Activated CD8-positive, alpha-beta memory T cell treated with anti-CD3 and anti-CD28 coated beads for 36 hours (primary cell): ENCODE measurements at regions not wholly inside any gene's neighbourhood (a gene's known extent, or its start where the extent isn't known, plus 50 kb on each side); places are given as distances from the start of the nearest gene placed in this dataset.

Source experiments
- CTCF ChIA-PET: fragments of 350-600 bp; sonication (Branson Sonifier 250); formaldehyde crosslinking; loops from one replicate; lab custom pipeline; 2021; ENCODE audit warnings: antibody characterized with exemption; lab: Charles Lee
- POLR2A ChIA-PET: fragments of 350-600 bp; sonication (Branson Sonifier 250); formaldehyde crosslinking; loops from one replicate; lab custom pipeline; 2021; ENCODE audit warnings: antibody characterized with exemption; lab: Charles Lee

GRCh38 chr2:128444816-128445522 lies 126.3 kb upstream of the HS6ST1 start:
- ChIA-PET POLR2A (no interaction called here), CTCF (no interaction called here)

GRCh38 chr2:128445523-128445900 lies 126.8 kb upstream of the HS6ST1 start:
- ChIA-PET POLR2A (no interaction called here), CTCF (interaction anchor here (0.6 kb wide), 1 partner anchor 339 kb away, joined by 3 read pairs; no protein-coding TSS in a partner anchor)

- CTCF ChIA-PET, result interaction anchor here (0.6 kb wide), 1 partner anchor 339 kb away, joined by 3 read pairs; no protein-coding TSS in a partner anchor
- POLR2A ChIA-PET, result no interaction called here
Observed at GRCh38 chr2:128446049-128446873, 127.6 kb upstream of the HS6ST1 start.

GRCh38 chr2:128446874-128447537 lies 128.3 kb upstream of the HS6ST1 start:
- CTCF ChIA-PET, result no interaction called here
- POLR2A ChIA-PET, result no interaction called here

- ChIA-PET POLR2A (no interaction called here), CTCF (no interaction called here)
Observed at GRCh38 chr2:128447538-128447995, 128.9 kb upstream of the HS6ST1 start.

GRCh38 chr2:128448331-128449225 lies 129.9 kb upstream of the HS6ST1 start:
- ChIA-PET POLR2A (no interaction called here), CTCF (no interaction called here)

- ChIA-PET CTCF (no interaction called here), POLR2A (no interaction called here)
Observed at GRCh38 chr2:128449226-128450061, 130.8 kb upstream of the HS6ST1 start.

- POLR2A ChIA-PET, result no interaction called here
- CTCF ChIA-PET, result no interaction called here
Observed at GRCh38 chr2:128450211-128451024, 131.8 kb upstream of the HS6ST1 start.

- ChIA-PET CTCF (no interaction called here), POLR2A (no interaction called here)
Observed at GRCh38 chr2:128451084-128452023, 132.7 kb upstream of the HS6ST1 start.

GRCh38 chr2:128452024-128452411 lies 133.3 kb upstream of the HS6ST1 start:
- CTCF ChIA-PET, result no interaction called here
- POLR2A ChIA-PET, result no interaction called here

GRCh38 chr2:128452536-128453530 lies 134.2 kb upstream of the HS6ST1 start:
- CTCF ChIA-PET, result no interaction called here
- POLR2A ChIA-PET, result no interaction called here

GRCh38 chr2:128454980-128455720 lies 136.5 kb upstream of the HS6ST1 start:
- CTCF ChIA-PET, result interaction anchor here (0.6 kb wide), 1 partner anchor 114 kb away, joined by 3 read pairs; no protein-coding TSS in a partner anchor
- POLR2A ChIA-PET, result no interaction called here

GRCh38 chr2:128455721-128456050 lies 137.0 kb upstream of the HS6ST1 start:
- POLR2A ChIA-PET, result no interaction called here
- CTCF ChIA-PET, result no interaction called here

GRCh38 chr2:128456281-128456680 lies 137.6 kb upstream of the HS6ST1 start:
- ChIA-PET POLR2A (no interaction called here), CTCF (no interaction called here)
